CD4-positive, alpha-beta T cell treated with Interleukin-15 for 1 hour (primary cell): ENCODE measurements at regions not wholly inside any gene's neighbourhood (a gene's known extent, or its start where the extent isn't known, plus 50 kb on each side); places are given as distances from the start of the nearest gene placed in this dataset.
"Not testable (repeated sequence)": the region's sequence is repeated elsewhere in the genome, so short reads cannot be mapped to it uniquely, and the experiment has no call there.

ENCODE experiments used
- DNase-seq: peaks from one replicate; pipeline ENCODE4 v3.0.0-alpha.2; 2020

- DNase-seq = no peak
Measured at GRCh38 chr5:82596451-82596850, 318.3 kb upstream of the RPS23 start.

DNA sequence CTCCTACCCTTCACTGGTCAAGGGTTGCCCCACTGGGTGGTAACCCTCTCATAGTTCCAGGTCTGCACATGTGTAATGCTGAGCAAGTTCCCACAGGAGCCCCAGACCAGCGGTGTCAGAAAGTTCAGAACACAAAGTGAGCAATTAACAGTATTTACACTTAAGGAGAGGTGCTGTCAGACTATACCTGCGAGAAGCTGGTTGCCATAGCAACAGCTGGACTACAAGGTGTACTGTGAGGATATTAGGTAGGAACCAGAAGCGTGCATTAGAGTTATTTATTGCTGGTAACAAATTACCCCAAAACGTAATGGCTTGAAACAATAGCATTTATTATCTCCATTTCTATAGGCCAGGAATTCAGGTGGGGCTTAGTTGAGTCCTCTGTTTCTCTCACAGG, 317.0 kb upstream of the RPS23 start:
- DNase-seq = no peak

GRCh38 chr5:82594097-82594496, 315.9 kb upstream of the RPS23 start:
- no peak for DNase-seq

- no peak for DNase-seq
Measured at GRCh38 chr5:82593481-82593880, 315.3 kb upstream of the RPS23 start.

GRCh38 chr5:82591021-82591515, 312.9 kb upstream of the RPS23 start:
- DNase-seq = no peak

- no peak for DNase-seq
Measured at GRCh38 chr5:82590112-82590511, 312.0 kb upstream of the RPS23 start.

DNA sequence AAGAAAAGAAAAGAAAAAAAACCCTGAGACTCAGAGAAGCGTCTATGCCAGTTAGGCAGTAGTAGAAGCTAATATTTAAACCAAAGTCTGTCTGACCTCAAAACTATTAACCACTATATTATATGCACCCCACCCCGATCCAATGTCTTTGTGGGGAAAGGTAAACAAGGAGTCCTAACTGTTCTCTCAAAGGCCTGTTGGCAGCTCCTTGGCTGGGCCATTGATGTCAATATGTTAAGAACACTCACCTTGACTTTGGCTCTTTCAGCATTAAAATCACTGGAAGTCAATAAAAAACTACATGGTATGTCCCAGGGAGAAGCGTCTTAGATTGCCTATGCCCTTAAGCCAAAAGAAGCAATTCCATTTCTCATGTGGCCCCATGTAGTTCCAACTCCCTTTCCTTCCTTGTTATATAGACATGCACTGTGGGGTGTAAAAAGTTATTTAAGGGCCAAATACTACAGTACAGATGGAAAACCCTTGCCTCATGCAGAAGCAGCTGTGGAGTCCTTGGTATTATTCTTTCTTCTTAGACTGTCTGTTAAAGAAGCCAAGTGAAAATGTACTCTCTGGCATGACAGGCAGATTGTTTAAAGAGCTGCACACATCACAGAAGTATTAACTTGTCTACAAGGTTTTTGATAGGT, 308.6 kb upstream of the RPS23 start:
- DNase-seq = no peak

DNA sequence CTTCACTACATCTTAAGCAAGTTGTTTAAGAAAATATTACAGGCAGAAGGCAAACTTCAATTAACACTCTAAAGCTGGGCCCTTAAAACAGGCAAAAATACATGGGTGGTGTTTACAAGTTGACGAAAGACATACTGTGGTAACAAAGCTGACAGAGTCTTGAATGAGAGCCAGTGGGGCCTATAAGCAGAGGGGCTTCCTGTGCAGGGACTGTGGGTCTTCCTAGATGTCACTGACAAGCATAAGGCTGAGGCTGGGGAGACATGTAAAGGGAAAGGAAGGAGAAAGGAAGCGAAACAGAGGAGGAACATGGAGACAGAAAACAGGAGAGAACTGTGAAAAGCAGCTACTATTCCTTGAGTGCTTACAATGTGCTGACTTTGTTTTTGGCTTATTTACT, 308.0 kb upstream of the RPS23 start:
- no peak for DNase-seq

GRCh38 chr5:82584631-82585030, 306.5 kb upstream of the RPS23 start:
- DNase-seq = no peak

GRCh38 chr5:82583331-82583730, 305.2 kb upstream of the RPS23 start:
- not testable (repeated sequence) for DNase-seq

DNA sequence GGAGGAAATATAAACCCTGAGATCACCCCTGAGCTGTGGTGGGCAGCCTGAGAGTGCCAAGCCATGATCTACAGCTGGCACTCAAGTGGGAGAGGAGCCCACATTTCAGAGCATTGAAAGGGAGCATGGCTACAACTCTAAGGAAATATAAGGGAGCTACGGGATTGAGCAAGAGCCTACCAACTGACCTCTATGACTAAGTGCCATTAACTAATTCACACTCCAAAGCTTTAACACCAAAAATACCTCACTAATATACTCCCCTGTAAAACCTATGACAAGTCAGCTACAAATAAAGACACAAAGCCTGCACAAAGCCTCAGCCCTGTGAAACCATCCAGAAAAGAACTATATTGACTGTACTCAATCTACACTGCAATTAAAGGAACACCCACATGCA, 286.8 kb upstream of the RPS23 start:
- DNase-seq = no peak

DNA sequence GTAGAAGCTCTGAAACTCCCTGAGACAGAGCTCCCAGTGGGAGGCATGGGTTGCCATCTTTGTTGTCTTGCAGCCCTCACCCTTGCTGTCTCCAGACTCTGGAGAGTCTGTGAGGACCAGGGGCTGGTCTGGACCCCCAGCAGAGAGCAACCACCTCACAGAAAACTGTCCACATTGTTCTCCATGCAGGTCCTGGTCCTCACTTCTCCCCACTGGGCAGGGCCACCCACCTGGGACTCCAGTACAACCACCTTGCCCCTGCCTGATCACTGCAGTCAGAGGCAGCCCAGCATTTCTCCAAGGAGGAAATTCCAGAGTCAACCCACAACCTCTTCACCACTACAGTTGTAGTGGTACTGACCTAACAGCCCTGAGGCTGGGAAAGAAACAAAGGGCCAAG, 285.6 kb upstream of the RPS23 start:
- DNase-seq = no peak

DNA sequence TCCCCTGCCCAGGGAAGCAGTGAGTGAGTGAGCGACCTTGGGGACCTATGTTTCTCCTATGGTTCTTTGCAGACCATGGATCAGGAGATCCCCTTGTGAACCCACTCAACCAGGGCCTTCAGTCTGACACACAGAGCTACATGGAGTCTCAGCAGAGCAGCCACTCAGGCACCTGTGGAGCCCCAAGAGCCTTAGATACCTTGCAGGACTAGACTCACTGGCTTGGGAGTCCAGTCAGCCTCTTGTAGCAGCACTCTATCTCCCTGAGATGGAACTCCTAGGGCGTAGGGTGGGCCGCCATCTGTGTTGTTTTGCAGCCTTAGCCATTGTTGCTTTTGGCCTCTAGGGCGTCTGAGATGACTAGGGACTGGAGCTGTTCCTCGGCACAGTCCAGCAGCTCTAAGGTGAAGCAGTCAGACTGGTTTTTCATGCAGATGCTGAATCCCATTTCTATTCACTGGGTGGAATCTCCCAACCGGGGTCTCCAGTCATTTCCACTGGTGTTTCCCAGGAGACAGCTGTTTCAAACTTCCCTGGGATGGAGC, 284.6 kb upstream of the RPS23 start:
- DNase-seq = no peak

- no peak for DNase-seq
Measured at GRCh38 chr5:82561797-82562196, 283.6 kb upstream of the RPS23 start.

- DNase-seq = no peak
Measured at GRCh38 chr5:82560969-82561368, 282.8 kb upstream of the RPS23 start.

DNA sequence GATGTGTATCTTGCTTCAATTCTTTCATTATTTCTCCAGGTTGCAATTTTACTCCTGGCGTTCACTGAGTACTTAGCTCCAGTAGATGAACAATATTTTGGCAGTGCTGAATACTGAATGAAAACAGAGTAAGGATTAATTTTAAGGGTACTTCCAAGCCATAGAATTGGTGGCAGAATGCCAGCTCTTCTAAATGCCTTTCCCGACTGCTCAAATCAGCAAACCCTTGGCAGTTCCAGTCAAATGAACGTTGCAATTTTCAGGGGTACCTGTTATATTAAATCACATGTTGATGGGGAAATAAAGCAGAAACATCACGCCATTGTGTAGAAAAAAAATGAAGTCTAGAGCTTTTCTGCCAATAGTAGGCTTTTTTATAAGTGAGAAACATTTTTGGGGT, 282.4 kb upstream of the RPS23 start:
- no peak for DNase-seq

GRCh38 chr5:82551840-82552385, 273.8 kb upstream of the RPS23 start:
- no peak for DNase-seq

GRCh38 chr5:82551192-82551591, 273.0 kb upstream of the RPS23 start:
- no peak for DNase-seq

- DNase-seq = no peak
Measured at GRCh38 chr5:82549263-82549662, 271.1 kb upstream of the RPS23 start.

GRCh38 chr5:82544004-82544403, 265.9 kb upstream of the RPS23 start:
- no peak for DNase-seq

DNA sequence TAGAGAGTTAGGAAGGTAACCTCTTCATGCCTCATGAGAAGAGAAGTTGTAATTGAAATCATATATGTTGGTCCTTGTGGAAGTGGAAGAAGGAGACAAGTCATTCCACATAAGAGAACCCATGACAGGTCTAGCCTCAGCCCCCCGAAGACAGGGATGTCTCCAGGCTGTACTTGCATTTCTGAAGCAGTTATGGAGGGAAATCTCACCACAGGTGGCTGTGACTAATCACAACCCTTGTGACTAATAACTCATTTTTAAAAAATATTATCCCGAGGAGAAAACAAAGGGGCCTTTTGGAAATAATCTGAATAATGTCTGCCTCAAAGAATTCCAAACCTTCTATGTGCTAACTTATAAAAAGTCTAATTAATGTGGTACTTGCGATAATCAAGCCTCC, 262.1 kb upstream of the RPS23 start:
- no peak for DNase-seq

DNA sequence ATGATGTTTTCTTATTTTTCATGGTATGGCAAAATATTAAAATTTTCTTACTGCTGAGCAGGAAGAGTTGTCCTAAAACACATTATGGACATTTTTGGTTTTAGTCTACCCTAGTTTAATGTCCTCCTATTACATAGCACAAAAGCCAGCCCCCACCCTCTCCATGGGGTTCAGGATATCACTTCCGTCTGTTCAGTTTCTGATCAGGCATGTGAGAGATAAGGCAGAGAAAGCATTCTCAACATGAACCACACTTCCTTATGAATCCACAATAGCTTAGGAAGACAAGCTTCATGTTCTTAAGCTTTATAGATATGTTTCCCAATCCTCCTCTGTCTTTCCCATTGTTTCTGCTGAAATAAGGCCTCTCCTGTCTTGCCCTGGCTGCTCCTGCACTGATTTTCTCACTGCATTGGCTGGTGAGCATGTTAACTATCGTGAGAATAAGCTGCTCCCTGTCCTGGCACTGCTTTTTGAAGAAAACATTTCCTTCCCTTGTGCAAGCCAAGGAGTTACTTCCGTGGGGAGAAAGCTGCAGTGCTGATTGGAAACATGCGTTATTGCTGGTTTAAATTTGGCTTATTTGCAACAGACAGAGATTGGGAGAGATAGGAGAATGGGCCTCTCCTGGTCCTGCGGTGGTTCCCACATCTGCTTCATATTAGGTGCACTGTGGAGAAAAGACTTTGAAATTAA, 260.3 kb upstream of the RPS23 start:
- DNase-seq = no peak

DNA sequence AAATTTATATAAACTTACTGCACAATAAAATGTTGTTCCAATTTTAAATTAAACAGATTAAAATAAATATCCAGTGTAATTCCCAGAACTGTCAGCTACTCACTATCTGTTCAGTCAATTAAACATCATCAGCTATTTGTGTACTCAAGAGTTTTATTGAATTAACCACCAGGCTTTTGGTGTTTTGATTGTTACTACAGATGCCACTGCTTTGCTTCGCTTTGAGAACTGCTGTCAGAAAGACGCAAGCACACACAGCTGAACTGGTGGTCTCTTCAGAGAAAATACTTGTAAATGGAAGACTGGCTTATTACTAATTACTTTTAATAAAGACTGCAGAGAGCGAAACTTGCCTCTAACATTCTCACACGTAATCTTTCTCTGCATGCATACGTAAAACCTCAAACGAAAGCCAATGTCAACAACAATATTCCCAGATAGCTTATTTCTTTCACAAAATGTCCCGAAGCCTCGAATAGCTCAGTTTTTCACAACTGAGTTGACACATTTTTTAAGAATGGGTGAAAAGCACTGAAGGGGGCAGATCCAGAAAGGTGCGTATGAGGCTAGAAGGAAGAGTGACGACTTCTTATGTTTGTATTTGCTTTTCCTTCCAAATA, 259.6 kb upstream of the RPS23 start:
- no peak for DNase-seq

- no peak for DNase-seq
Measured at GRCh38 chr5:82534986-82535385, 256.8 kb upstream of the RPS23 start.
